Liver (tissue), 2 donors: ENCODE measurements at regions not wholly inside any gene's neighbourhood (a gene's known extent, or its start where the extent isn't known, plus 50 kb on each side); places are given as distances from the start of the nearest gene placed in this dataset.

ENCODE experiments used
- GABPA ChIP-seq, 2 donors: IDR thresholded peaks in 1 of 2; conservative IDR thresholded peaks in 1 of 2; 2 replicates each; pipeline ENCODE4 v1.6.1; 2016; ENCODE audit warnings: antibody characterized with exemption in 2 of 2, mild to moderate bottlenecking in 1 of 2, moderate library complexity in 1 of 2
- RAD21 ChIP-seq, 2 donors: IDR thresholded peaks; 2 replicates each; pipeline ENCODE4 v1.6.1; 2016; ENCODE audit warnings: antibody characterized with exemption in 2 of 2, mild to moderate bottlenecking in 2 of 2
- TAF1 ChIP-seq: conservative IDR thresholded peaks from 2 replicates; pipeline ENCODE4 v1.6.1; 2016; ENCODE audit warnings: antibody characterized with exemption, mild to moderate bottlenecking
- TF ChIP-seq, protein P1 (sequence below): IDR thresholded peaks from 2 replicates; pipeline ENCODE4 v1.6.1; 2016; ENCODE audit warnings: antibody characterized with exemption
- donor health status: healthy.

- no peak for TF ChIP-seq RAD21 (IDR thresholded peaks at IDR 0.05)
- TF ChIP-seq, protein P1, sequence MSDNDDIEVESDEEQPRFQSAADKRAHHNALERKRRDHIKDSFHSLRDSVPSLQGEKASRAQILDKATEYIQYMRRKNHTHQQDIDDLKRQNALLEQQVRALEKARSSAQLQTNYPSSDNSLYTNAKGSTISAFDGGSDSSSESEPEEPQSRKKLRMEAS: no peak
- TF ChIP-seq TAF1: no peak
- no peak for TF ChIP-seq GABPA (IDR thresholded peaks at IDR 0.05 in 1 of 2, conservative IDR thresholded peaks at IDR 0.05 in 1 of 2)
These were observed 226.0 kb upstream of the GSE1 start for GRCh38 chr16:85387171-85387507.
